GM12872 (cell line): ENCODE measurements at regions not wholly inside any gene's neighbourhood (a gene's known extent, or its start where the extent isn't known, plus 50 kb on each side); places are given as distances from the start of the nearest gene placed in this dataset.

Experiments
- TF ChIP-seq, protein P1 (sequence below): IDR thresholded peaks from 3 replicates; pipeline ENCODE4 v1.5.1; 2011; ENCODE audit warnings: low read depth, mild to moderate bottlenecking, low read length, moderate library complexity; ENCODE audit not compliant: insufficient read depth

DNA sequence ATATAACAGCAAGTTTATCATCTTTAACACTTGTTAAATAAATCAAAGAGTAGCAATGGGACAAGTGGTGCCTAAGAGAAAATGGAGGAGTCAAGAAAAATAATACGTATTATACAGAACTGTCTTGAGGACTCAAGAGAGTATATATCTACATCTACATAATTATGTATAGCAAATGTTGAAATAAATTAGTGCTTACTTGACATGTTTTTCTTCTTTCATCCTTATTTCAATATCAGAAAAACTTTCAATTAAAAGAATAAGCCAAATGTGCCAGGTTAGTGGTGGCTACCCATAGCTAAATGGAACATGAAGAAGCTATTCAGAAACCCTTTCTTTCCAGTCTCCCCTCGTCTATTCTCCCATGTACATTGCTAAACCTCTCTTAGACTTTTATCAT lies 267.3 kb upstream of the SPOPL start:
- TF ChIP-seq, protein P1, sequence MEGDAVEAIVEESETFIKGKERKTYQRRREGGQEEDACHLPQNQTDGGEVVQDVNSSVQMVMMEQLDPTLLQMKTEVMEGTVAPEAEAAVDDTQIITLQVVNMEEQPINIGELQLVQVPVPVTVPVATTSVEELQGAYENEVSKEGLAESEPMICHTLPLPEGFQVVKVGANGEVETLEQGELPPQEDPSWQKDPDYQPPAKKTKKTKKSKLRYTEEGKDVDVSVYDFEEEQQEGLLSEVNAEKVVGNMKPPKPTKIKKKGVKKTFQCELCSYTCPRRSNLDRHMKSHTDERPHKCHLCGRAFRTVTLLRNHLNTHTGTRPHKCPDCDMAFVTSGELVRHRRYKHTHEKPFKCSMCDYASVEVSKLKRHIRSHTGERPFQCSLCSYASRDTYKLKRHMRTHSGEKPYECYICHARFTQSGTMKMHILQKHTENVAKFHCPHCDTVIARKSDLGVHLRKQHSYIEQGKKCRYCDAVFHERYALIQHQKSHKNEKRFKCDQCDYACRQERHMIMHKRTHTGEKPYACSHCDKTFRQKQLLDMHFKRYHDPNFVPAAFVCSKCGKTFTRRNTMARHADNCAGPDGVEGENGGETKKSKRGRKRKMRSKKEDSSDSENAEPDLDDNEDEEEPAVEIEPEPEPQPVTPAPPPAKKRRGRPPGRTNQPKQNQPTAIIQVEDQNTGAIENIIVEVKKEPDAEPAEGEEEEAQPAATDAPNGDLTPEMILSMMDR = no peak

DNA sequence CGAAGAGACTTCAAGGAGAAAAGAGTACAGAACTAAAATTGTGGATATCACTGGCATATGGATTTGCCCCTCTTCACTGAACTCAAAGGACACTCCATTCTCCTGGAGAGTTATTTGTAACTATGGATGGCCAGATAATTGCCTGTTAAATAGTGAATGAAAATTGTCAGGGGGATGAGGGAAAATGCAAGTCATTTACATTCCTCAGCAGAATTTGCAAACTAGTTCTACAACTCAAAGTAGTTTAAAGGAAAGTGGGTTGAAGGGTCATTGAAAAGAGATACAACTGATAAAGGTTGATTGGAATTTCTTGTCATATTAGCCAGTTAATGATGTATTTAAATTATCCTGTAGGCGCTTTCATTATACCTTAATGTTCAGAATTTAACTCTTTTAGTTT lies 266.5 kb upstream of the SPOPL start:
- TF ChIP-seq, protein P1 = no peak

DNA sequence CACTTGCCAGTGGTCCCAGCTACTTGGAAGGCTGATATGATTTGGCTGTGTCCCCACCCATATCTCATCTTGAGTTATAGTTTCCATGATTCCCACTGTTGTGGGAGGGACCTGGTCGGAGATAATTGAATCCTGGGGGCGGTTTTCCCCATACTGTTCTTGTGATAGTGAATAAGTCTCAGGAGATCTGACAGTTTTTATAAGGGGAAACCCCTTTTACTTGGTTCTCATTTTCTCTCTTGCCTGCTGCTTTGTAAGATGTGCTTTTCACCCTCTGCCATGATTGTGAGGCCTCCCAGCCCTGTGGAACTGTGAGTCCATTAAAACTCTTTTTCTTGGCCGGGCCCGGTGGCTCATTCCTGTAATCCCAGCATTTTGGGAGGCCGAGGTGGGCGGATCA lies 265.4 kb upstream of the SPOPL start:
- TF ChIP-seq, protein P1 = no peak

DNA sequence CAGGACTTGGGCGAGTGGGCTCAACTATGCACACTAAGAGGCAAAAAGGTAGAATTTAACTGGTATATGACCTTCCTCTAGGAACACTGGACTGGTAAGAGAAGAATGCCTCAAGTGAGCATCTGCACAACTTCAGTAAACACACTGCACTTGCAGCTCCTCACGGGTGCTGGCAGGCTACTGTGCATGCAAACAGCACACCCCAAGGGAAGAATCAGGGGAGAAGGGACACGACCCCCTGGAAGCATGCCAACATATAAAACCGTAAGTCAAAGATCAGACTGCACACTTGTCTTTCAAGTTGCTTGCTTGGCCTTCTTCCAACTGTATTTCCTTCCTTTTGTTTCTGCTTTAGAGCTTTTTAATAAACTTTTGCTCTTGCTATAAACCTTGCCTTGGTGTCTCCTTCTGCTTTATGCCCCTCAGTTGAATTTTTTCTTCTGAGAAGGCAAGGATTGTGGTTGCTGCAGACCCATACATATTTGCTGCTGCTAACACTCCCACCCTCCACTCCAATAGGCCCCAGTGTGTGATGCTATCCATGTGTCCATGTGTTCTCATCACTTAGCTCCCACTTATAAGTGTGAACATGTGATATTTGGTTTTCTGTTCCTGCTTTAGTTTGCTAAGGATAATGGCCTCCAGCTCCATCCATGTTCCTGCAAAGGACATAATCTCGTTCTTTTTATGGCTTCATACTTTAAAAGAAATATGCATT lies 263.7 kb upstream of the SPOPL start:
- TF ChIP-seq, protein P1 = no peak

DNA sequence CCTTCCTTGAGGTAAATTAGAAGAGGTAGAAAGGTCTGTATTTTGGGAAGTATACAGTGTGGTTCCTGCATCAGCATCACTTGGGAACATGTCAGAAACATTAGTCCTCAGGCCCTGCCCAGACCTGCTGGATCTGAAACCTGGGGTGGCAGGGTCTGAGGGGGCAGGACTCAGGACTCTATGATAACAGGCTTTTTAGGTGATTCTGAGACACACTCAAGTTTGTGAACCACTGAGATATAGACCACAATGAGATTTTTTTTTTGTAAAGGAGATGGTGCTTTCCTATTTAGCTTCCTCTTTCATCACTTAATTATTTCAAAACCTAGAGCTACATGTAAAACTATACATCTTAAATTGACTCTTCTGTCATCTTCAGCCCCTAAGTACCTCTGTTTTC lies 262.7 kb upstream of the SPOPL start:
- TF ChIP-seq, protein P1 = no peak

DNA sequence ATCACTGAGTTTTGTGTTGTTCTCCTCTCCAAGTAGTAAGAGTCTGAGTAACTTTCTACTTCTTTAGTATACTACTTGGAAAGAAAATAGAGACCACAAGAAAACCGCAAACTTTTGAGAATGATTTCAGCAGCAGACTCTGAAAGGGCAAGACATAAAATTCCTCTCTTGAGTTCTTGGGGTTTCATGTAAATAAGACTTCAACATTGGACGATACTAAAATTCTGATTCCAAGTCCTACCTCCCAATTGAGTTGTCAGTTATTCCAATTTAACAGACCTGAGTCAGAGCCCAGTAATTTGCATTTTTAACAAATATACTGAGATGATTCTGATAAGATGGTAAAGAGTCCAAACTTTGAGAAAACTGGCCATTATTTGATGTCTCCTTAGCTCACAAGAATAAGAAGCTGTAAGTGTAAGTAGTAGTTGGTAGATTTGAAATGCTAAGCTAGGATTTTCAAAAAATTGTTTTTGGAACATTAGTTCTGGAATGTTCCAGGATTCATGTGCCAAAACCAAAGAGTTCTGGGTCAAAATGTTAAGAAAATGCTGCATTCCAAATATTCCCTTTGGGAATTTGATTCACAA lies 261.6 kb upstream of the SPOPL start:
- TF ChIP-seq, protein P1 = no peak

DNA sequence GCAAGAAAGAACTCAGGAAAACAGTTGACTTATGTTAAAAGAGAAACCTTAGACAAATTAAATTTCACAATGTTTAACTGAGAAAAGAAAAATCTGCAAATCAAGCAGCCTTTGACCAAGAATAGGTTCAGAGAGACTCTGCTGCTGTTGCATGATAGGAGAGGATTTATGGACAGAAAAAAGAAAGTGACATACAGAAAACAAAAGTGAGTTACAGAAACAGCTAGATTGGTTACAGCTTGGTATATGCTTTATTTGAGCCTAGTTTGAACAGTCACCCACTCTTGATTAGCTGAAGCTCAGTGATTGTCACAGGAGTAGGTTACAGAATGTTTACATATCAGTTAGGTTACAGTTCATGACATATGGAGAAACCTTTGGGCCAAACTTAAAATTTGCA lies 258.2 kb upstream of the SPOPL start:
- TF ChIP-seq, protein P1 = no peak
